B cell (primary cell): ENCODE measurements at regions not wholly inside any gene's neighbourhood (a gene's known extent, or its start where the extent isn't known, plus 50 kb on each side); places are given as distances from the start of the nearest gene placed in this dataset.

Experiments
- CTCF ChIP-seq: fragments of 200-600 bp; IDR thresholded peaks from one replicate; pipeline ENCODE4 v1.8.0; 2022; ENCODE audit warnings: antibody characterized with exemption, mild to moderate bottlenecking
- EZH2 ChIP-seq: IDR thresholded peaks from 2 replicates; pipeline ENCODE4 v1.6.1; 2012; ENCODE audit warnings: borderline replicate concordance, low read depth, mild to moderate bottlenecking, moderate library complexity, low read length; ENCODE audit not compliant: insufficient read depth, poor library complexity, severe bottlenecking

GRCh38 chr2:240277807-240278522 lies 137.5 kb upstream of the OTOS start:
- TF ChIP-seq CTCF: no peak
- no peak for TF ChIP-seq EZH2
